BJ (cell line): ENCODE measurements at regions not wholly inside any gene's neighbourhood (a gene's known extent, or its start where the extent isn't known, plus 50 kb on each side); places are given as distances from the start of the nearest gene placed in this dataset.

Source experiments
- CTCF ChIA-PET: fragments of 350-600 bp; formaldehyde crosslinking; extraction: SDS; loops from one replicate; lab custom pipeline; 2021; ENCODE audit warnings: antibody characterized with exemption, inconsistent platforms; lab: Yijun Ruan, JAX
- POLR2A ChIA-PET: fragments of 300-600 bp; sonication (Branson Sonifier 250); formaldehyde crosslinking; extraction: SDS; loops from one replicate; lab custom pipeline; 2021; ENCODE audit warnings: antibody characterized with exemption; lab: Charles Lee
- DNase-seq: peaks from one replicate; pipeline ENCODE4 v3.0.0-alpha.2; 2011; ENCODE audit warnings: low read depth
- H3K27me3 ChIP-seq: 2 replicates; pipeline ENCODE4 v1.6.0; 2011; ENCODE audit warnings: low read length; ENCODE audit not compliant: control insufficient read depth, insufficient read depth
- H3K36me3 ChIP-seq: 2 replicates; pipeline ENCODE4 v1.5.1; 2011; ENCODE audit warnings: low read length; ENCODE audit not compliant: control insufficient read depth, insufficient read depth
- H3K4me3 ChIP-seq: 2 replicates; pipeline ENCODE4 v1.5.1; 2011; ENCODE audit warnings: low read depth, mild to moderate bottlenecking, control low read depth, low read length
- TF ChIP-seq, protein P1 (sequence below): IDR thresholded peaks from 2 replicates; pipeline ENCODE4 v1.5.1; 2011; ENCODE audit warnings: low read depth, mild to moderate bottlenecking, control low read depth, inconsistent platforms, low read length, moderate library complexity; ENCODE audit not compliant: insufficient read depth

DNA sequence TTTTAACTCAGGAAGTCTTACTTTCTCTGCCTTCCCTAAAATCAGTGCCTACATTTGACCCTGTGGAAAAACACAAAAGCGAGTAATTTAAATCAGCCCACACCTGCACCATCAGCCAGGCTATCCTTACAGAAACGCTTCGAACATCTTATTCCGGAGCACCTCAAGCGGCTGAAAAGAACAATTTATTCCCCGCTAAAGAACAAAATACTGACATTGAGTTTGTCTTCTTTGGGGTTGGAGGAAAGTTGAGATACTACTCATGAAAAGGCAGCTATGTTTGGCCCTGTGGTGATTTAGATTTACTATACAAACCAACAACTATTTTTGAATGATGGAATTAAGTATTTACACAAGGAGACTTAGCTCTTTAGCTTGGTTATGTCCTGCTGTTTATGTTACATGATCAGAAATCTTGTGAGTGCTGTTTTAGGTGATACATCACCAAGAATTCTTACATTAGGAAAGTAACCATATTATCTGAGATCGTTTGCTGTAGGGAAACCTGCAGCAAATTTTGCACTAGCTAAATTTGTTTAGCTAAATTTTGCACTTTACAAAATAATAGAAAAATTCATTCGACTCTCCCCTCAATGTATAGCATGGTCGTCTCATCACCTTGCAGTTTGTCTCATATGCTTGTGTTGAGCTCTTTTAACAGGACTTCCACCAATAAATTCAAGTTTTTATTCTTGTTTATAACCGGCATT is 158.8 kb upstream of the SIX2 start:
- CTCF ChIA-PET, result interaction anchor here (0.8 to 0.9 kb wide), 3 partner anchors 138 to 187 kb away, joined by 3 to 4 read pairs (median 3); no protein-coding TSS in a partner anchor
- no peaks in the 10 kb centered on the region for H3K36me3 ChIP-seq
- peaks cover 21% of the 10 kb centered on the region for H3K27me3 ChIP-seq
- H3K4me3 ChIP-seq, result no peak overlapping the region
- POLR2A ChIA-PET, result no interaction called here
- TF ChIP-seq, protein P1, sequence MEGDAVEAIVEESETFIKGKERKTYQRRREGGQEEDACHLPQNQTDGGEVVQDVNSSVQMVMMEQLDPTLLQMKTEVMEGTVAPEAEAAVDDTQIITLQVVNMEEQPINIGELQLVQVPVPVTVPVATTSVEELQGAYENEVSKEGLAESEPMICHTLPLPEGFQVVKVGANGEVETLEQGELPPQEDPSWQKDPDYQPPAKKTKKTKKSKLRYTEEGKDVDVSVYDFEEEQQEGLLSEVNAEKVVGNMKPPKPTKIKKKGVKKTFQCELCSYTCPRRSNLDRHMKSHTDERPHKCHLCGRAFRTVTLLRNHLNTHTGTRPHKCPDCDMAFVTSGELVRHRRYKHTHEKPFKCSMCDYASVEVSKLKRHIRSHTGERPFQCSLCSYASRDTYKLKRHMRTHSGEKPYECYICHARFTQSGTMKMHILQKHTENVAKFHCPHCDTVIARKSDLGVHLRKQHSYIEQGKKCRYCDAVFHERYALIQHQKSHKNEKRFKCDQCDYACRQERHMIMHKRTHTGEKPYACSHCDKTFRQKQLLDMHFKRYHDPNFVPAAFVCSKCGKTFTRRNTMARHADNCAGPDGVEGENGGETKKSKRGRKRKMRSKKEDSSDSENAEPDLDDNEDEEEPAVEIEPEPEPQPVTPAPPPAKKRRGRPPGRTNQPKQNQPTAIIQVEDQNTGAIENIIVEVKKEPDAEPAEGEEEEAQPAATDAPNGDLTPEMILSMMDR, result no peak
- DNase-seq, result no peak

DNA sequence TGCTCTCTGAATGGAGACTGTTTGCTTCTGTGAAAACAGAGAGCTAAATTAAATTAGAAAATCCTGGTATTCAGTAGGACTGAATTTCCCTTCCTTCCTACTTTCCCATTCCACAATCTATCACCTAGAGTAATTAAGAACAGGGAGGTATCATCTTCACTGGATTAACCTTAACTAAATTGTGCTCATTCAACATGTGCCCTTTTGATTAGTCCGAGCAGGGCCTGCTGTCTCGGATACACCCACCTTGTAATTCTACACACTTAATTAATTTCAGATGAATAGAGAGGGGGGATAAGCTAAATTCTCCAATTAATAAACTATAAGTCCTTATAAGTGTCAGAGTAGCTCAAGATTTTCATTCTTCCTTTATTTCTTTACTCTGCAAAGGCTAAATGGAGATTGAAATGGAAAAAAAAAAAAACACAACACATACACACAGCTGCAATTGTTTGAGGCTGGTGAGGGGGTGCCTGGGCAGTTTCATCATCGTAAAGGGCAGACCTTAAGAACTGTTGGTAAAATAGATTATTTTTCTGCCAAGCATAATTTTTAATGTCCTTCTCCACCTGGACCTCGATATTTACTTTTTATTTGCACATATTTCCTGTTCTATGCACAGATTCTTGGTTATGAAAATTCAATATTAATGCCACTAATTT is 157.1 kb upstream of the SIX2 start:
- TF ChIP-seq, protein P1, result no peak
- no peak for DNase-seq
- ChIA-PET CTCF (no interaction called here), POLR2A (no interaction called here)
- H3K4me3 ChIP-seq, result no peak overlapping the region
- H3K27me3 ChIP-seq, result peaks cover 21% of the 10 kb centered on the region
- H3K36me3 ChIP-seq, result no peaks in the 10 kb centered on the region

DNA sequence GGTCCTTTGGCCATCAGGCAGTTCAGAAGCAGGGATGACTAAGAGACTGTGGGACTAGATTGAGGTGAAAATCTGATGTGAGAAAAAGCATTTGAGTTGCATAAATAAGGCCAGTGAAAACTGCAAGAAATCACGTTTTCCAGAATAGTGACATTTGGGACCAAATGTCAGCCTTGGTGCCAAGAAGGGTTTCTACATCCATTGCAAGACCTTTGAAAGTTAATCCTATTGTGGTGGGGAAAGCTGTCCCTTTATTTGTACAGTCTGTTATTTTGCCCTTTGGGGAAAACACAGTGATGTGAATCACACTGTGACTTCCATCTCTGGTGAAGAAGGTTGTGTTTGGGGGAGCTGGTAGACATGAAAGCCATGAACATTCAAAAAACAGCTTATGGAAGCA is 153.5 kb upstream of the SIX2 start:
- ChIA-PET POLR2A (no interaction called here), CTCF (no interaction called here)
- H3K36me3 ChIP-seq, result no peaks in the 10 kb centered on the region
- TF ChIP-seq, protein P1, result no peak
- H3K27me3 ChIP-seq, result peaks cover 10% of the 10 kb centered on the region
- DNase-seq, result no peak
- H3K4me3 ChIP-seq, result no peak overlapping the region

DNA sequence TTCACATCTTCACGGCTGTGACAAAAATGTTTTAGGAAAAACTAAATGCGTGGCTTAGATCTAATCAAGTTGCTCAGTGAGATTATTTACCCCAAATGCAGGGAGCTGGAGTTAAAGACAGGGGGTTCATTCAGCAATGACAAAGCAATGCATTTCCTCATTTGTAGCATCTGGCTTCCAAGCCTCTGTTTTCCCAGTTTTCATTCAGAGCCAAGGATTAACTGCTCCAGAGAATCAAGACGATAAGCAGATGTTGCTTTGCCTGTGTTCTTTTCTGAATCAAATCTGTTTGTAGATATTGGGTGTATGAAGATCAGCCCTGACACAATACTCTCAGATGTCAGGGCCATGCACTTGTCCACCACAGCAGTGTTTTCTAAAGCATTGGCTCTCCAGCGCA is 147.4 kb upstream of the SIX2 start:
- no peaks in the 10 kb centered on the region for H3K36me3 ChIP-seq
- H3K27me3 ChIP-seq, result peaks cover 20% of the 10 kb centered on the region
- TF ChIP-seq, protein P1, result no peak
- ChIA-PET CTCF (interaction anchor here (0.6 kb wide), 1 partner anchor 194 kb away, joined by 3 read pairs; no protein-coding TSS in a partner anchor), POLR2A (no interaction called here)
- no peak overlapping the region for H3K4me3 ChIP-seq
- no peak for DNase-seq

DNA sequence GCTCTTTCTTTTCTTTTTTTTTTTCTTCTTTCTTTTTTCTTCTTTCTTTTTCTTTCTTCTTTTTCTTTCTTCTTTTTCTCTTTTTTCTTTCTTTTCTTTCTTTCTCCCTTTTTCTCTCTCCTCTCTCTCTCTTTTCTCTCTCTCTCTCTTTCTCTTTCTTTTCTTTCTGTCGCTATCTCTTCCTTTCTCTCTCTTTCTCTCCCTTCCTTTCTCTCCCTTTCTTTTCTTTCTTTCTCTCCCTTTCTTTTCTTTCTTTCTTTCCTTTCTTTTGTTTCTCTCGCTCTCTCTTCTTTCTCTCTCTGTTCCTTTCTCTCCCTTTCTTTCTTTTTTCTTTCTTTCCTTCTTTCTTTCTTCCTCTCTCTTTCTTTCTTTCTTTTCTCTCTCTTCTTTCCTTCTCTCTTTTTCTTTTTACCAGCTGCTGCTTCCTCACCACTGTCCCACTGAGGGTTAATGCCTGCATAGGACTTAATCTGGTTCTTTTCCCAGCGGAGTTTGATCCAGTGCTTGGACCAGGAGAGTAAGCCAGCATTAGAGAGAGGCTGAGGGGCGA is 145.4 kb upstream of the SIX2 start:
- Histone ChIP-seq H3K4me3 (no peak overlapping the region), H3K36me3 (no peaks in the 10 kb centered on the region), H3K27me3 (peaks cover 27% of the 10 kb centered on the region)
- POLR2A ChIA-PET, result no interaction called here
- no peak for DNase-seq
- CTCF ChIA-PET, result interaction anchor here (0.7 to 1.1 kb wide), 2 partner anchors 29 to 1615 kb away, joined by 3 read pairs; no protein-coding TSS in a partner anchor
- TF ChIP-seq, protein P1, result no peak
